ENCODE measurements at regions not wholly inside any gene's neighbourhood (a gene's known extent, or its start where the extent isn't known, plus 50 kb on each side); places are given as distances from the start of the nearest gene placed in this dataset.

- no peak for DNase-seq (ENCODE audit: low read depth, low spot score)
- no peak for ATAC-seq
- intact Hi-C loops (cut with micrococcal nuclease) = no loop called here
- ChIA-PET CTCF (no interaction called here), POLR2A (no interaction called here), RAD21 (ENCODE audit: low non-redundant PET in 1 of 2, low total read pairs in 2 of 2, uncharacterized antibody in 2 of 2, unreplicated experiment in 2 of 2) (no interaction called here)
- no peaks in the 10 kb centered on the region for H3K9me2 ChIP-seq (ENCODE audit: insufficient read depth)
- no peak overlapping the region for H3K27ac ChIP-seq (ENCODE audit: low read depth, low read length)
- H4K20me1 ChIP-seq (ENCODE audit: insufficient read depth) = no peaks in the 10 kb centered on the region
- no peak overlapping the region for H3K9ac ChIP-seq (ENCODE audit: low read length)
- no peaks in the 10 kb centered on the region for H3K79me2 ChIP-seq (ENCODE audit: insufficient read depth, low read length)
- no peak overlapping the region for H3K4me3 ChIP-seq (replicated peaks in 1 of 2; ENCODE audit: low read depth in 1 of 2, low read length in 2 of 2)
- TF ChIP-seq EZH2 (IDR thresholded peaks at IDR 0.05) = no peak
- no peak for TF ChIP-seq EGR1 (IDR thresholded peaks at IDR 0.05; ENCODE audit: low read depth)
- no peak for TF ChIP-seq CTCF (IDR thresholded peaks at IDR 0.05 in 2 of 3, conservative IDR thresholded peaks at IDR 0.05 in 1 of 3; ENCODE audit: borderline replicate concordance in 1 of 3, insufficient read depth in 1 of 3, low read depth in 2 of 3, low read length in 2 of 3)
- TF ChIP-seq RAD21 (IDR thresholded peaks at IDR 0.05; ENCODE audit: low read depth) = no peak
- TF ChIP-seq POLR2A (IDR thresholded peaks at IDR 0.05; ENCODE audit: borderline replicate concordance, extremely low read depth, insufficient read depth, insufficient read length) = no peak
- no peaks in the 10 kb centered on the region for H3K4me1 ChIP-seq (ENCODE audit: control insufficient read depth in 1 of 2, insufficient read depth in 2 of 2, low read length in 2 of 2)
- no peaks in the 10 kb centered on the region; the same call in none of the 2 replicates for H3K27me3 ChIP-seq (ENCODE audit: insufficient read depth, low read length)
- H3K36me3 ChIP-seq (ENCODE audit: control insufficient read depth in 1 of 2, insufficient read depth in 2 of 2, low read length in 2 of 2) = no peaks in the 10 kb centered on the region
- no TSS peak for BruUV-seq (replicated peaks)
- no peaks in the 10 kb centered on the region for H3K9me3 ChIP-seq (ENCODE audit: control insufficient read depth in 1 of 2, insufficient read depth in 1 of 2, low read depth in 1 of 2, low read length in 2 of 2)
- no peak overlapping the region for H3K4me2 ChIP-seq (ENCODE audit: low read length)
- H2AFZ ChIP-seq (ENCODE audit: low read depth, low read length, poor library complexity, severe bottlenecking) = no peak overlapping the region
Observed at GRCh38 chr12:111225307-111225706, 143.6 kb downstream of the PHETA1 start.

DNA sequence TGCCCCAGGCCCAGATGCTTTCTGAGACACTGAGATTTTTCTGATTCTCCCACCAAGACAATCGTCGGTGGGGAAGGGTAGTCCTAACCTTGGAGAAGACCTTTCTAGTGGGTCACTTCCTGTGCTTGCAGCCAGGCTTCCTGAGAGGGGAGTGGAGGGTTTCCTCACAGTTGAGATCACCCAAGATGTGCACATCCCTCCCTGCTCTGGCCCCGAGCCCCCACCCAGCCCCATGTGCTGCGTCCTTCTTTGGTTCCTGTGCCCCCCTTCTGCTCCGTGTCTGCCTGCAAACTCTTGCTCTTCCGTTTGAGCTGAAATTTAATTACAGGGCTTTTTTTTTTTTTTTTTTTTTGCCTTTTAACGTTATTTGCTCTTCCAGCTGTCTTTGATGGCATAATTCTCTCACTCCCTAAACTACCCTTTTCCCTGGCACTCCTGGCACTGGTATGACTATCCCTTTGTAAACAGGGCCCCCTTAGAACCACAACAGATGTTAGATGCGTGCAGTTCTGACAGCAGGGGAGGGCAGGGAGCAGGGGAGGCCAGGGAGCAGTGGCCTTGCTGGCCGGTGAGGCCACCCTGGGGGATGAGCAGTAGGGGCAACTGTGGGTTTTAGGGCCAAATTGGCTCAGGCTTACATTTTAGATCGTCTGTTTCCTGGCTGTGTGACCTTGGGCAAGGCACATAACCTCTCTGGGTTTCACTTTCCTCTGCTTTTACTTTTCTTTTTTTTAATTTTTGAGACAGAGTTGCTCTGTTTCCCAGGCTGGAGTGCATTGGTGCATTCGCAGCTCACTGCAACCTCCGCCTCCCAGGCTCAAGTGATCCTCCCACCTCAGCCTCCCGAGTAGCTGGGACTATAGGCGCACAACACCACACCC lies 144.5 kb downstream of the PHETA1 start:
- Histone ChIP-seq H3K36me3 (ENCODE audit: control insufficient read depth in 1 of 2, insufficient read depth in 2 of 2, low read length in 2 of 2) (no peaks in the 10 kb centered on the region), H3K27me3 (ENCODE audit: insufficient read depth, low read length) (no peaks in the 10 kb centered on the region; the same call in none of the 2 replicates), H3K9me2 (ENCODE audit: insufficient read depth) (no peaks in the 10 kb centered on the region), H2AFZ (ENCODE audit: low read depth, low read length, poor library complexity, severe bottlenecking) (no peak overlapping the region), H3K79me2 (ENCODE audit: insufficient read depth, low read length) (no peaks in the 10 kb centered on the region), H3K27ac (ENCODE audit: low read depth, low read length) (no peak overlapping the region), H4K20me1 (ENCODE audit: insufficient read depth) (no peaks in the 10 kb centered on the region), H3K4me2 (ENCODE audit: low read length) (no peak overlapping the region), H3K9ac (ENCODE audit: low read length) (no peak overlapping the region), H3K4me1 (ENCODE audit: control insufficient read depth in 1 of 2, insufficient read depth in 2 of 2, low read length in 2 of 2) (no peaks in the 10 kb centered on the region), H3K4me3 (replicated peaks in 1 of 2; ENCODE audit: low read depth in 1 of 2, low read length in 2 of 2) (no peak overlapping the region), H3K9me3 (ENCODE audit: control insufficient read depth in 1 of 2, insufficient read depth in 1 of 2, low read depth in 1 of 2, low read length in 2 of 2) (no peaks in the 10 kb centered on the region)
- ATAC-seq (no peak), DNase-seq (ENCODE audit: low read depth, low spot score) (no peak)
- BruUV-seq (replicated peaks) = no TSS peak
- ChIA-PET RAD21 (ENCODE audit: low non-redundant PET in 1 of 2, low total read pairs in 2 of 2, uncharacterized antibody in 2 of 2, unreplicated experiment in 2 of 2) (no interaction called here), CTCF (no interaction called here), POLR2A (no interaction called here)
- intact Hi-C loops (cut with micrococcal nuclease) = no loop called here
- TF ChIP-seq FOSL1 (IDR thresholded peaks at IDR 0.05; ENCODE audit: low read depth) (no peak), POLR2A (IDR thresholded peaks at IDR 0.05; ENCODE audit: borderline replicate concordance, extremely low read depth, insufficient read depth, insufficient read length) (no peak), YY1 (IDR thresholded peaks at IDR 0.05; ENCODE audit: extremely low read depth, insufficient replicate concordance, low read depth, low read length) (no peak)
